GM18502 (cell line): ENCODE measurements at regions not wholly inside any gene's neighbourhood (a gene's known extent, or its start where the extent isn't known, plus 50 kb on each side); places are given as distances from the start of the nearest gene placed in this dataset.
"Not testable (repeated sequence)": the region's sequence is repeated elsewhere in the genome, so short reads cannot be mapped to it uniquely, and the experiment has no call there.

ENCODE experiments used
- ATAC-seq: cut with Tn5 transposase; IDR thresholded peaks from one replicate; pipeline ENCODE4 v1.9.1; 2021; ENCODE audit warnings: mild to moderate bottlenecking; ENCODE audit not compliant: unreplicated experiment, poor library complexity

GRCh38 chr4:27692868-27693634, 832.4 kb downstream of the STIM2 start:
- no peak for ATAC-seq

- ATAC-seq = not testable (repeated sequence)
These were observed 835.6 kb downstream of the STIM2 start for GRCh38 chr4:27696257-27696656.

GRCh38 chr4:27701606-27702005, 841.0 kb downstream of the STIM2 start:
- ATAC-seq = no peak

- ATAC-seq = no peak
These were observed 842.2 kb downstream of the STIM2 start for GRCh38 chr4:27702730-27703431.

- ATAC-seq = no peak
These were observed 843.1 kb downstream of the STIM2 start for GRCh38 chr4:27703771-27704170.

- no peak for ATAC-seq
These were observed 850.4 kb downstream of the STIM2 start for GRCh38 chr4:27711041-27711440.

GRCh38 chr4:27714073-27714472, 853.4 kb downstream of the STIM2 start:
- no peak for ATAC-seq

GRCh38 chr4:27716693-27717430, 856.2 kb downstream of the STIM2 start:
- no peak for ATAC-seq

GRCh38 chr4:27717431-27717755, 856.8 kb downstream of the STIM2 start:
- no peak for ATAC-seq

- ATAC-seq = no peak
These were observed 859.5 kb downstream of the STIM2 start for GRCh38 chr4:27720010-27720766.

- no peak for ATAC-seq
These were observed 860.6 kb downstream of the STIM2 start for GRCh38 chr4:27721193-27721592.

GRCh38 chr4:27728892-27729291, 868.3 kb downstream of the STIM2 start:
- no peak for ATAC-seq

GRCh38 chr4:27742816-27743215, 882.2 kb downstream of the STIM2 start:
- ATAC-seq = no peak

GRCh38 chr4:27759611-27760575, 899.3 kb downstream of the STIM2 start:
- ATAC-seq = no peak

- ATAC-seq = no peak
These were observed 903.3 kb downstream of the STIM2 start for GRCh38 chr4:27763830-27764525.

GRCh38 chr4:27764526-27764837, 903.8 kb downstream of the STIM2 start:
- ATAC-seq = no peak

- ATAC-seq = no peak
These were observed 910.3 kb downstream of the STIM2 start for GRCh38 chr4:27770895-27771294.

- no peak for ATAC-seq
These were observed 914.5 kb downstream of the STIM2 start for GRCh38 chr4:27775156-27775555.

GRCh38 chr4:27779827-27780226, 919.2 kb downstream of the STIM2 start:
- ATAC-seq = no peak
